Body of pancreas (tissue), 4 donors: ENCODE measurements at regions not wholly inside any gene's neighbourhood (a gene's known extent, or its start where the extent isn't known, plus 50 kb on each side); places are given as distances from the start of the nearest gene placed in this dataset.

Experiments
- POLR2A ChIP-seq, 3 donors: fragments of 450-650 bp; IDR thresholded peaks; one replicate each; pipeline ENCODE4 v1.6.1; 2016; ENCODE audit warnings: antibody characterized with exemption in 3 of 3, mild to moderate bottlenecking in 2 of 3
- TF ChIP-seq, protein P1 (sequence below), 7 experiments: fragments of 450-650 bp in 4 of 7; fragments of 200-600 bp in 3 of 7; sonication (generic) in 3 of 7; IDR thresholded peaks; one replicate each; pipeline ENCODE4 v1.5.1; 2016 to 2019; ENCODE audit warnings: antibody characterized with exemption in 7 of 7

DNA sequence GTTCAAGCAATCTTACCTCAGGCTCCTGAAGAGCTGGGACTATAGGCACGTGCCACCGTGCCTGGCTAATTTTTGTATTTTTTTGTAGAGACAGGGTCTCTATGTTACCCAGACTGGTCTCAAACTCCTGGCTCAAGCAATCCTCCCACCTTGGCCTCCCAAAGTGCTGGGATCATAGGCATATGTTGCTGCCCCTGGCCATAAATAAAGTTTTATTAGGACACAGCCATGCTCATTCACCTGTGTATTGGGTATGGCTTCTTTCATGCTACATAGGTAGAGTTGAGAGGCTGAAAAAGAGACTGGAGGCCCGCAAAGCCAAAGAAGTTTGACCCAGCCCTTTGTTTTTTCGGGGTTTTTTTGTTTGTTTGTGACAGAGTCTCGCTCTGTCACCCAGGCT lies 61.7 kb upstream of the NCOR2 start:
- TF ChIP-seq, protein P1, sequence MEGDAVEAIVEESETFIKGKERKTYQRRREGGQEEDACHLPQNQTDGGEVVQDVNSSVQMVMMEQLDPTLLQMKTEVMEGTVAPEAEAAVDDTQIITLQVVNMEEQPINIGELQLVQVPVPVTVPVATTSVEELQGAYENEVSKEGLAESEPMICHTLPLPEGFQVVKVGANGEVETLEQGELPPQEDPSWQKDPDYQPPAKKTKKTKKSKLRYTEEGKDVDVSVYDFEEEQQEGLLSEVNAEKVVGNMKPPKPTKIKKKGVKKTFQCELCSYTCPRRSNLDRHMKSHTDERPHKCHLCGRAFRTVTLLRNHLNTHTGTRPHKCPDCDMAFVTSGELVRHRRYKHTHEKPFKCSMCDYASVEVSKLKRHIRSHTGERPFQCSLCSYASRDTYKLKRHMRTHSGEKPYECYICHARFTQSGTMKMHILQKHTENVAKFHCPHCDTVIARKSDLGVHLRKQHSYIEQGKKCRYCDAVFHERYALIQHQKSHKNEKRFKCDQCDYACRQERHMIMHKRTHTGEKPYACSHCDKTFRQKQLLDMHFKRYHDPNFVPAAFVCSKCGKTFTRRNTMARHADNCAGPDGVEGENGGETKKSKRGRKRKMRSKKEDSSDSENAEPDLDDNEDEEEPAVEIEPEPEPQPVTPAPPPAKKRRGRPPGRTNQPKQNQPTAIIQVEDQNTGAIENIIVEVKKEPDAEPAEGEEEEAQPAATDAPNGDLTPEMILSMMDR (IDR thresholded peaks at IDR 0.05) = no peak
- TF ChIP-seq POLR2A (IDR thresholded peaks at IDR 0.05) = no peak
